LNCaP clone FGC (cell line): ENCODE measurements at regions not wholly inside any gene's neighbourhood (a gene's known extent, or its start where the extent isn't known, plus 50 kb on each side); places are given as distances from the start of the nearest gene placed in this dataset.

Source experiments
- DNase-seq: peaks from one replicate; pipeline ENCODE4 v3.0.0-alpha.2; 2011; ENCODE audit warnings: low read depth
- H3K4me3 ChIP-seq: 2 replicates; pipeline ENCODE4 v1.5.1; 2011; ENCODE audit warnings: mild to moderate bottlenecking, low read depth, low read length, control low read depth
- CTCF ChIP-seq: IDR thresholded peaks from 2 replicates; pipeline ENCODE4 v1.5.1; 2012; ENCODE audit warnings: mild to moderate bottlenecking; ENCODE audit not compliant: control insufficient read depth, insufficient read depth; ENCODE audit errors: extremely low read depth

GRCh38 chr5:124561451-124561850 lies 185.0 kb downstream of the ZNF608 start:
- H3K4me3 ChIP-seq = no peak overlapping the region
- no peak for TF ChIP-seq CTCF
- DNase-seq = no peak

GRCh38 chr5:124560370-124560769 lies 186.1 kb downstream of the ZNF608 start:
- DNase-seq = no peak
- no peak overlapping the region for H3K4me3 ChIP-seq
- no peak for TF ChIP-seq CTCF

GRCh38 chr5:124557761-124558160 lies 188.7 kb downstream of the ZNF608 start:
- no peak for TF ChIP-seq CTCF
- H3K4me3 ChIP-seq = no peak overlapping the region
- DNase-seq = no peak

GRCh38 chr5:124554746-124555578 lies 191.5 kb downstream of the ZNF608 start:
- TF ChIP-seq CTCF = no peak
- no peak for DNase-seq
- no peak overlapping the region for H3K4me3 ChIP-seq

GRCh38 chr5:124553911-124554310 lies 192.5 kb downstream of the ZNF608 start:
- H3K4me3 ChIP-seq = no peak overlapping the region
- no peak for TF ChIP-seq CTCF
- DNase-seq = no peak

- H3K4me3 ChIP-seq = no peak overlapping the region
- no peak for TF ChIP-seq CTCF
- DNase-seq = no peak
Measured at GRCh38 chr5:124552526-124552925, 193.9 kb downstream of the ZNF608 start.

- DNase-seq = no peak
- TF ChIP-seq CTCF = no peak
- no peak overlapping the region for H3K4me3 ChIP-seq
Measured at GRCh38 chr5:124551939-124552279, 194.5 kb downstream of the ZNF608 start.
